ACC112 (cell line): ENCODE measurements at regions not wholly inside any gene's neighbourhood (a gene's known extent, or its start where the extent isn't known, plus 50 kb on each side); places are given as distances from the start of the nearest gene placed in this dataset.

Experiments
- H2AFZ ChIP-seq: fragments of 200-600 bp; sonication (generic); one replicate; pipeline ENCODE4 v1.6.0; 2017; ENCODE audit warnings: antibody characterized with exemption, low read length; ENCODE audit not compliant: unreplicated experiment
- H3K27ac ChIP-seq: fragments of 200-600 bp; sonication (generic); 2 replicates; pipeline ENCODE4 v1.5.1; 2014; ENCODE audit warnings: low read depth, mild to moderate bottlenecking, antibody characterized with exemption, low read length, moderate library complexity
- H3K27me3 ChIP-seq: fragments of 200-600 bp; sonication (generic); 2 replicates; pipeline ENCODE4 v1.6.1; 2014; ENCODE audit warnings: mild to moderate bottlenecking, antibody characterized with exemption, low read length, moderate library complexity, mixed read lengths; ENCODE audit not compliant: insufficient read depth
- H3K36me3 ChIP-seq: fragments of 200-600 bp; sonication (generic); 2 replicates; pipeline ENCODE4 v1.6.1; 2016; ENCODE audit warnings: mild to moderate bottlenecking, antibody characterized with exemption, low read length, moderate library complexity, mixed read lengths; ENCODE audit not compliant: insufficient read depth
- H3K4me1 ChIP-seq: fragments of 200-600 bp; sonication (generic); one replicate; pipeline ENCODE4 v1.6.1; 2016; ENCODE audit warnings: low read length, mixed read lengths; ENCODE audit not compliant: insufficient read depth, unreplicated experiment, control insufficient read depth
- H3K4me3 ChIP-seq: fragments of 200-600 bp; sonication (generic); 2 replicates; pipeline ENCODE4 v1.5.1; 2014; ENCODE audit warnings: mild to moderate bottlenecking, low read depth, low read length
- H3K79me2 ChIP-seq: fragments of 200-600 bp; sonication (generic); one replicate; pipeline ENCODE4 v1.6.0; 2016; ENCODE audit warnings: low read length; ENCODE audit not compliant: control insufficient read depth, unreplicated experiment, insufficient read depth

DNA sequence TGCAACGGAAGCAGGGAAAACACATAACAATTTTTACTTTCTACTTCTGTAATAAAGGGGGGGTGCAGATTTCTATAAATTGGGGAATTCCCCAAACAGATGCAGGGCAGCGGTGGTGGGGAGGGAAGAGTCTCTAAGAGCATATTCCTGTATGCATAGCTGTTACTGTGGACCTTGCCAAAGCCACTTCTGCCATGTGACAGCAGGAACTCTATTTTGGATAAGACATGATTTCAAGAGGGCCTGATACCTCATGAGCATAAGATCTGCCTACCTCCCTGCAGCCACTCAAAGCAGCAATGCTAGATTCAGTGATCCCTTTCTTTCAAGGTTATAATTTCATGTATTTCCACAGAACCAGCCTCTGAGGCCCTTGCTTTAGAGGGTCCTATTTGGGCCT lies 86.2 kb upstream of the CNKSR3 start:
- H3K27me3 ChIP-seq: no peaks in the 10 kb centered on the region
- no peaks in the 10 kb centered on the region for H3K36me3 ChIP-seq
- no peak overlapping the region for H3K27ac ChIP-seq
- no peak overlapping the region for H3K4me3 ChIP-seq
- H3K4me1 ChIP-seq: no peaks in the 10 kb centered on the region
- H3K79me2 ChIP-seq: no peaks in the 10 kb centered on the region
- H2AFZ ChIP-seq: no peak overlapping the region

DNA sequence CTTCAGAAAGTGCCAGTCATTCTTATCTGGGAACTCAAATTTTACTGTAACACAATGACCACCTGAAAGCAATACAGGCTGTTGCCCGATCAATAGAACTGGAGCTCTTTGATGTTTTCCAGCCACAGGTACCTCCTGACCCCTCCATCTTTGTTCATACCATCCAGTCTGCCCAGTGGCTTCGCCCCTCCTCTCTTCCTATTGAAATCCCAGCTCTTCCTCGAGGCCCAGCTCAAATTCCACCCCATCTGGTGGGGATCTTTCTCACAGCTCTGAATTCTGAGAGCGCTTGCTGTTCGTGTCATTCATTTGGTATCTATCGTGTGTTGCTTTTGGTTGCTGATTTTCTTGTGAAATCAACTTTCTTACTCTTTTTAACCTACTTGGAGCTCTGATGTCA lies 87.9 kb upstream of the CNKSR3 start:
- H2AFZ ChIP-seq: no peak overlapping the region
- no peak overlapping the region for H3K27ac ChIP-seq
- no peaks in the 10 kb centered on the region for H3K4me1 ChIP-seq
- H3K79me2 ChIP-seq: no peaks in the 10 kb centered on the region
- H3K27me3 ChIP-seq: no peaks in the 10 kb centered on the region
- H3K4me3 ChIP-seq: no peak overlapping the region
- no peaks in the 10 kb centered on the region for H3K36me3 ChIP-seq

DNA sequence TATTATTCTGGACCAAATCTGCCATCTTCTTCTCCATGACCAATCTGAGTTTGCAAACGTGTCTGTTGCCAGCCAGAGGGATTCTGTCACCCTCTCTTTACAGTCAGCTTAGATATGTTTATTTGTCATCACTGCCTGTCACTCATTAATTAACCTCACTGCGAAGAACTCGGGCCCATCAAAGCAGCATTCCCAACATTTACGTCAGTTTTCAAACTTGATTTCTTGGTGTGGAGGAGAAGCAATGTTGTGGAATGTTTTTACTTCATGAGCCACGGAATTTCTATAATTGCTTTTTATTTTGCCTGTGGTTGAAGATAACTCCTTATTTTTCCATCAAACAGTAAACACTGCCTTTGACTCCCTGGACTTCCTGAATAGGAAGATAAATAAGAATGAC lies 91.8 kb upstream of the CNKSR3 start:
- Histone ChIP-seq H3K27ac (no peak overlapping the region), H3K27me3 (no peaks in the 10 kb centered on the region), H2AFZ (no peak overlapping the region), H3K79me2 (no peaks in the 10 kb centered on the region), H3K4me1 (no peaks in the 10 kb centered on the region), H3K36me3 (no peaks in the 10 kb centered on the region), H3K4me3 (no peak overlapping the region)

GRCh38 chr6:154602708-154603107 lies 92.2 kb upstream of the CNKSR3 start:
- no peaks in the 10 kb centered on the region for H3K27me3 ChIP-seq
- H3K4me1 ChIP-seq: no peaks in the 10 kb centered on the region
- H3K36me3 ChIP-seq: no peaks in the 10 kb centered on the region
- H3K27ac ChIP-seq: no peak overlapping the region
- no peak overlapping the region for H2AFZ ChIP-seq
- H3K4me3 ChIP-seq: no peak overlapping the region
- H3K79me2 ChIP-seq: no peaks in the 10 kb centered on the region

- no peaks in the 10 kb centered on the region for H3K79me2 ChIP-seq
- H3K4me1 ChIP-seq: no peaks in the 10 kb centered on the region
- H2AFZ ChIP-seq: no peak overlapping the region
- no peak overlapping the region for H3K4me3 ChIP-seq
- H3K27me3 ChIP-seq: no peaks in the 10 kb centered on the region
- no peak overlapping the region for H3K27ac ChIP-seq
- no peaks in the 10 kb centered on the region for H3K36me3 ChIP-seq
Observed at GRCh38 chr6:154604119-154604518, 93.6 kb upstream of the CNKSR3 start.

GRCh38 chr6:154605178-154605881 lies 94.8 kb upstream of the CNKSR3 start:
- H3K27ac ChIP-seq: no peak overlapping the region
- H3K36me3 ChIP-seq: no peaks in the 10 kb centered on the region
- H3K27me3 ChIP-seq: no peaks in the 10 kb centered on the region
- no peak overlapping the region for H2AFZ ChIP-seq
- H3K4me3 ChIP-seq: no peak overlapping the region
- no peaks in the 10 kb centered on the region for H3K4me1 ChIP-seq
- no peaks in the 10 kb centered on the region for H3K79me2 ChIP-seq

GRCh38 chr6:154605882-154606370 lies 95.4 kb upstream of the CNKSR3 start:
- no peak overlapping the region for H3K27ac ChIP-seq
- no peaks in the 10 kb centered on the region for H3K79me2 ChIP-seq
- H3K27me3 ChIP-seq: no peaks in the 10 kb centered on the region
- H3K4me3 ChIP-seq: no peak overlapping the region
- no peaks in the 10 kb centered on the region for H3K36me3 ChIP-seq
- no peaks in the 10 kb centered on the region for H3K4me1 ChIP-seq
- no peak overlapping the region for H2AFZ ChIP-seq

DNA sequence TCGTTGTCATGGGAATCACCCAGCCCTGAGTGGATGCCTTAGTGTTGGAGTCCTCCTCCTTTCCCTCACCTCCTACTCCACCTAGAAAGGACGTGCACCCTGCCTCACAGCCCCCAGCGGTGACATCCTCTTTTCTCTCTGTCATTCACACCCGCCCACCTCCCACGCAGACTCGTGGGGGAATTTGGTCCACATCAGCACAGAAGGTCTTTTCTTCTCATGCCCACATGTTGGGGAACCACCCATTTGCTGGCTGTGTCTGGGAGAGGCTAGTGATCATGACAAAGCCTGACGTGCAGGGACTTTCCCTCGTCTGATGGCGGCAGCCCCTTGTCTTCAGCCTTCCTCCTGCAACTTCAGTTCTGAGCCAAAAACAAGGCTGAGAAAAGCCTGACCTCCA lies 96.0 kb upstream of the CNKSR3 start:
- no peaks in the 10 kb centered on the region for H3K4me1 ChIP-seq
- no peak overlapping the region for H3K4me3 ChIP-seq
- no peak overlapping the region for H2AFZ ChIP-seq
- no peaks in the 10 kb centered on the region for H3K27me3 ChIP-seq
- no peak overlapping the region for H3K27ac ChIP-seq
- no peaks in the 10 kb centered on the region for H3K36me3 ChIP-seq
- no peaks in the 10 kb centered on the region for H3K79me2 ChIP-seq

GRCh38 chr6:154606860-154607259 lies 96.4 kb upstream of the CNKSR3 start:
- no peak overlapping the region for H3K4me3 ChIP-seq
- no peak overlapping the region for H3K27ac ChIP-seq
- H3K79me2 ChIP-seq: no peaks in the 10 kb centered on the region
- H3K36me3 ChIP-seq: no peaks in the 10 kb centered on the region
- no peaks in the 10 kb centered on the region for H3K4me1 ChIP-seq
- no peaks in the 10 kb centered on the region for H3K27me3 ChIP-seq
- no peak overlapping the region for H2AFZ ChIP-seq

GRCh38 chr6:154611241-154611640 lies 100.8 kb upstream of the CNKSR3 start:
- Histone ChIP-seq H3K27ac (no peak overlapping the region), H3K79me2 (no peaks in the 10 kb centered on the region), H3K27me3 (no peaks in the 10 kb centered on the region), H3K4me1 (peaks cover 3% of the 10 kb centered on the region), H3K36me3 (no peaks in the 10 kb centered on the region), H3K4me3 (no peak overlapping the region), H2AFZ (no peak overlapping the region)

GRCh38 chr6:154611847-154612246 lies 101.4 kb upstream of the CNKSR3 start:
- Histone ChIP-seq H3K27ac (no peak overlapping the region), H3K36me3 (no peaks in the 10 kb centered on the region), H3K4me1 (peaks cover 3% of the 10 kb centered on the region), H2AFZ (no peak overlapping the region), H3K79me2 (no peaks in the 10 kb centered on the region), H3K27me3 (no peaks in the 10 kb centered on the region), H3K4me3 (no peak overlapping the region)
